HG03039 (cell line): ENCODE measurements at regions not wholly inside any gene's neighbourhood (a gene's known extent, or its start where the extent isn't known, plus 50 kb on each side); places are given as distances from the start of the nearest gene placed in this dataset.

ENCODE experiments used
- ATAC-seq: cut with Tn5 transposase; IDR thresholded peaks from one replicate; pipeline ENCODE4 v1.9.1; 2021; ENCODE audit warnings: mild to moderate bottlenecking, moderate library complexity; ENCODE audit not compliant: unreplicated experiment

GRCh38 chr20:50242548-50242862 lies 51.9 kb downstream of the CEBPB start:
- ATAC-seq: no peak

- ATAC-seq: no peak
Observed at GRCh38 chr20:50242863-50243609, 52.4 kb downstream of the CEBPB start.

- ATAC-seq: no peak
Observed at GRCh38 chr20:50243610-50244351, 53.2 kb downstream of the CEBPB start.

GRCh38 chr20:50244352-50245149 lies 53.9 kb downstream of the CEBPB start:
- no peak for ATAC-seq

- ATAC-seq: no peak
Observed at GRCh38 chr20:50245498-50246366, 55.1 kb downstream of the CEBPB start.

GRCh38 chr20:50246367-50247195 lies 56.0 kb downstream of the CEBPB start:
- ATAC-seq: no peak

GRCh38 chr20:50247196-50248094 lies 56.8 kb downstream of the CEBPB start:
- no peak for ATAC-seq

GRCh38 chr20:50248104-50248641 lies 57.5 kb downstream of the CEBPB start:
- no peak for ATAC-seq

- no peak for ATAC-seq
Observed at GRCh38 chr20:50249447-50250388, 59.1 kb downstream of the CEBPB start.

GRCh38 chr20:50250679-50251382 lies 60.2 kb downstream of the CEBPB start:
- ATAC-seq: no peak

- ATAC-seq: no peak
Observed at GRCh38 chr20:50251383-50251748, 60.7 kb downstream of the CEBPB start.

- no peak for ATAC-seq
Observed at GRCh38 chr20:50251992-50252511, 61.4 kb downstream of the CEBPB start.

GRCh38 chr20:50252701-50253100 lies 62.1 kb downstream of the CEBPB start:
- ATAC-seq: no peak

- no peak for ATAC-seq
Observed at GRCh38 chr20:50253101-50253500, 62.5 kb downstream of the CEBPB start.

- ATAC-seq: no peak
Observed at GRCh38 chr20:50254466-50255079, 63.9 kb downstream of the CEBPB start.

- ATAC-seq: no peak
Observed at GRCh38 chr20:50256577-50256976, 65.9 kb downstream of the CEBPB start.
